NCI-H1930 (cell line): ENCODE measurements at regions not wholly inside any gene's neighbourhood (a gene's known extent, or its start where the extent isn't known, plus 50 kb on each side); places are given as distances from the start of the nearest gene placed in this dataset.

Experiments used
- DNase-seq, 2 experiments: peaks; one replicate each; lab custom pipeline; 2025; lab: John Stamatoyannopoulos, UW

DNA sequence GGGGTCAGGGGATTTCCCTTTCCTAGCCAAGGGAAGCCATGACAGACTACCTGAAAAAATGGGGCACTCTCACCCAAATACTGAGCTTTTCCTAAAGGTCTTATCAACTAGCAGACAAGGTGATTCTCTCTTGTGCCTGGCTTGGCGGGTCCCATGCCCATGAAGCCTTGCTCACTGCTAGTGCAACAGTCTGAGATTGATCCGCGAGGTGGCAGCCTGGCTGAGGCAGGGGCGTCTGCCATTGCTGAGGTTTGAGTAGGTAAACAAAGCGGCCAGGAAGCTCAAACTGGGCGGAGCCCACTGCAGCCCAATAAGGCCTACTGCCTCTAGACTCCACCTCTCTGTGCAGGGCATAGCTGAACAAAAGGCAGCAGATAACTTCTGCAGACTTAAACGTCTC, 152.6 kb upstream of the PMFBP1 start:
- no peak for DNase-seq

DNA sequence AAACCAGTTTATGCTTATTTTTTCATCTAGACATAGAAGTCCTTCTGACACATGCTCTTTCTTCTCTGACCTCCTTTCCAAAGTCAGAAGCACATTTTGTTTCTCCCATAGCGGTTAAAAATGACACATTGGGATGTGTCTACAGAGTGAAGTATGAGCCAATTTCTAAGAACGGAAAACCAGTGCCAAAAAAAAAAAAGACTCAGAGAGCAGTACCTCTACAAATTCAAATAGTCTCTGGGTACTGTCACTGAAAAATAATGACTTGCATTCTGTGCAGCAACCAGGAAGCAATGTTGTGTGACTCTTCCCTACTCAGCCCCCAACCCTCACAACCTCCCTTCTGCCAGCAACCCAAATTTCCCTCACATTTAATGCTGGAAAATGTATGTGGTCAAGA, 145.5 kb upstream of the PMFBP1 start:
- no peak for DNase-seq

DNA sequence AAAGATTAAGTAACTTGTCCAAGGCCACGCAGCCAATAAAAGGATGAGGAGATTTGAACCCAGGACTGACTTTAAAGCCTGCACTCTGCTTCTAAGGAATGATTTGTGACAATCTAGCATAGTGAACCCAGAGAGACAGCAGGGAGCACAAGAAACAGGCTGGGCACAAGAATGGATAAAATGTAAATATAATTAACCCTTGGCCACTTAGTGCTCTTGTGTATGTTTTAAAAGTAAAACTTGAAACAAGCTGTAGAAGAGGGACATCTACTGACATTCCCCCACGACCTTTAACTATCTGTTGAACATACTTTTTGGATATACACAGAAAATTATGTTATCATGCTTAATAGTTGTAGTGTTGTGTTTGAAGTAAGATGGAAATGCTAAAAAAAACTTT, 141.9 kb upstream of the PMFBP1 start:
- no peak for DNase-seq

DNA sequence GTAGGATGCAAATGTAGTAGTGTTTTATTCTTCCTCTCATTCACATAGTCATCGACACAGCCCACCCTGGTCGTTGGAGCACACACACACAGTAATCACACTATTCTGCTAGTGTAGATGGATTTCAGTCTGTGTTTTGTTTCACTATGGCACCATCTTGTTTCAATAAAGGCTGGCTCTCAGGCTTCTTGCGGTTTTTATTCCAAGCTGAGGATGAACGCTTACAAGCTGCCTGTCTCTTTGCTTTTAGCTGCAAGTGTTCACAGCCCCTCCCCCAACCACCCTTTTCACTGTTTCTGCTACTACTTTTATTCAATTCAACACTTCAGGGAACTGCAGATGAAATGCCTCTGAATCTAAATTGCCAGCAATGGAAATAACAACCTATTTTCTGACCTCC, 140.9 kb upstream of the PMFBP1 start:
- DNase-seq, result no peak

DNA sequence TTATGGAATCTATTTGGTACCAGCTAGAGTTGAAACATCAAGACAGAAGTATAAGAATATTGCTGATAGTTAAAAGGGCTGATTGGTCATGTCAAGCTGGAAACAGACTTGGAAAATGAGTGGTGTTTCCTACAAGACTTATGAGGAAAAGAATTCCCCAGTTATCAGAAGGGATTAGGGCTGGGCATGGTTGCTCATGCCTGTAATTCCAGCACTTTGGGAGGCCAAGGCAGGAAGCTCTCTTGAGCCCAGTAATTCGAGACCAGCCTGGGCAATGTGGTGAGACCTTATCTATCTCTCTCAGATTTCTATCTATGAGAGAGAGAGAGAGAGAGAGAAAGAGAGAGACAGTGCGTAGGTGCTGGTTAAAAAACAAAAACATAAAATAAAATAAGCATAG, 139.5 kb upstream of the PMFBP1 start:
- no peak for DNase-seq

DNA sequence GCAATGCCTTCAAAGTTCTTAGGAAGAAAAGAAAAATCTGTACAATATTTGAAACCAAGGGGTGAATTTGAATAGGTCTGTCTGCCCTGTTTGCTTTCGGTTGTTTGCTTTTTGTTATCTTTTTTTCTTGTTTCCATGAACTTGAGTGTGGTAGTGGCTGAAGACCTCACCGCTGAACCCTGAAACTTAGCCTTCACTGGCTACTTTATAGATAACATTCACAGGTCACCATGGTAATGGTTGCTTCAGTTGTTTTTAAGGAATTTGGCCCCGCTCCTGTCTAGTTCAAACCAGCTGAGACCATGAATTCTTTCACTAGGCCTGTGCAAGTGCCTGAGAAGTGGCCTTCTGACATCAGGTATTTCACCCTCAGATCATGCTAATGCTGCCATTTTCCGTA, 137.0 kb upstream of the PMFBP1 start:
- DNase-seq, result no peak

DNA sequence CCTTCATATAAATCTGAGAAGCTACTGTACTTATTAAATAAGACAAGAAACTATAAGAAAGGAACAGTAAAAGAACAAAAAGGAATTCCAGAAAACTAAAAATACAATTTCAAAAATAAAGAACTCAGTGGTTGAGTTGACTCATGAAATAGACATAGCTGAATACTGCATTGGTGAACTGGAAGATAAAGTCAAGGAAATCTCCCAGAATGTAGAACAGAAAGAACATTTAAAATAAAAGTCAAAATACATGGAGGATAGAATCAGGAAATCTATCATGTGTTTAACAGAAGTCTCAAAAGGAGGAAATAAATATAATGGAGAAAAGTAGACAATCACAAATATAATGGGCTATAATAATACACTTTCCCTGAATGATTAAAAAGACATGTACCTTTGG, 136.4 kb upstream of the PMFBP1 start:
- DNase-seq, result no peak

DNA sequence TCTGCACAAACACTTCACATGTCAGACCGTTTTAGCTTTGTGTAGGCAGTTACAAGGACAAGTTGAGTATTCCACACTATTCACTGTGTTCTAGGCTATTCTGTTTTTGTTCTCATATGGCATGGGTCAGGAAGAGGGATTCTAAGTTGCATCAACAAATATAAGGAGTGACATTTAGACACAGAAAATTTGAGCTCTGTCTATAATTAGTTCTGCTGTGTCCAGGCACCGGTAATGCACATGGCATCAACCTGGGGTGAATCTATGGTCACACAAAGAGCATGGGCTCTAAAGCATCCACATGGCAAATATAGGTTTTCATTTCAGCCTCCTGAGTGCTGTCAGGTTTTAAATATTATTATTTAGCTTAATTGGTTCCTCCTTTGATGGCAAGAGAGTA, 130.4 kb upstream of the PMFBP1 start:
- no peak for DNase-seq

DNA sequence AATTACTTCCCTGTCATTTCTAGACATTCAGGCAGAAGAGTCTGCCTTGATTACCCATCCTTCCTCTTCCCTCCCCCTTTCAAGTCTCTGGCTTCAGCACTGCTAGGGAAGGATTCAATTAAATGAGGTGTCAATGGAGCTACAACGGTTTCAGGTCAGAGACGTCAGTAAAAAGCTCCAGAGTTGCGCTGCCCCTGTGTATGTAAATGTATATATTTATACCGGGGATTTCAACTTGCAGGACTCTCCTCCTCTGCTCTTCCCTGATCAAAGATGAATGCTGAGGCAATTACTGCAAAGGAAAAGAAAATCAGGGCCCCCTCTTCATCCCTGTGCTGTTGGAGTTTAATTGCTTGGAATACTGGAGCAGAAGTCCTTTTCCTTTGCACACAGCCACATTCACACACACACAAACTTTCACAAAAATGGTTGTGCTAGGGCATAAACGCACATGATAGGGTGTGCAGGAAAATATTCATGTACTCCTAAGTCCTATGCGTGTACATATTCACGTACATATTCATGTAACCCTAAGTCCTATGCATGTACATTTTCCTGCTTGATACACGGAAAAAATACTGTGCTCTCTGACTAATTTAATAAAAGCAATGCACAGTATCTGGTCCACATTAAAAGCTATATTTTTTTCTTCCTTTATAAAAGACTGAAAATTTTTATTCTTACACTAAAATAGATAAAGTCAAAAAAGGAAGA, 129.7 kb upstream of the PMFBP1 start:
- DNase-seq, result no peak

DNA sequence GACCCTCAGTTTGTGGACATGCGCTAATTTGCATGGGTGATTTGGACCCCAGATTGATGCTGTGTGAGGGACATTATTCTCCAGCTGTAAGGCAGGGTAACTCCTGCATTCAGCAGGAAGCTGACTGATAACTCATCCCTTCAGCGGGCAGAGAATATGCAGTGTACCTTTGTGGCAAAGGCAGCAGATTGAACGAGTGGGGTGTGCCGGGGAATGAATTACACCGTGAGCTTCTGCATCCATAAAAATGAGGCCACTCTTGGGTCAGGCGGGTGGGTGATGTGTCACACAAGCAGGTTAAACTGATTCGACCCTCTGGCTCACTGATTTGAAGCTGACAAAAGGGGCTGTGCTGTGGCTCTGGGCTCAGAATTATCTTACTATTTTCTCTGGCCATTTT, 128.9 kb upstream of the PMFBP1 start:
- no peak for DNase-seq

DNA sequence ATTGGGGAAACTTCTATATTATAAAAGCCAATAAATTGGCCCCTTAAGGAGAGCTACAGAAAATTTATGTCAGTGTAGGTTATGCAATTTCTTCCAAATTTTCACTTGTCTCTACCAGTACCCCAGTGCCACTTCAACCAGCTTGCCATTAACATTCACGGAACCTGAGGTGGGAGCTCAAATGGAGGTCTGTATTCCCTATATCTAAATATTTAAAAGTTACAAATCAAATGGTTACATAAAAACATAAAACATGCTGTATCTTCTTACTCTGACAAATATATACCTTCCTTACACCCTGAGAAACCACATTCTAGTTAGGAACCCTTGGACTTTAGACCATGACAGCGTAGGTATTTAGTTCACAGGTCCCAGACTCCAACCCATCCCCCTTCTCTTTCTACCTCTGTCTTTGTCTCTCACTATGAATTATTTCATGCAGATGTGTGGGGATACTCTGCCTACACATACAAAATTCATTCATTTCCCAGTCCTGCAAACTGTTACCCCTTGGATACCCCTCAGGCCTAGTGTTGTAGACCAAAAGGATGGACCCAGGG, 127.8 kb upstream of the PMFBP1 start:
- no peak for DNase-seq

DNA sequence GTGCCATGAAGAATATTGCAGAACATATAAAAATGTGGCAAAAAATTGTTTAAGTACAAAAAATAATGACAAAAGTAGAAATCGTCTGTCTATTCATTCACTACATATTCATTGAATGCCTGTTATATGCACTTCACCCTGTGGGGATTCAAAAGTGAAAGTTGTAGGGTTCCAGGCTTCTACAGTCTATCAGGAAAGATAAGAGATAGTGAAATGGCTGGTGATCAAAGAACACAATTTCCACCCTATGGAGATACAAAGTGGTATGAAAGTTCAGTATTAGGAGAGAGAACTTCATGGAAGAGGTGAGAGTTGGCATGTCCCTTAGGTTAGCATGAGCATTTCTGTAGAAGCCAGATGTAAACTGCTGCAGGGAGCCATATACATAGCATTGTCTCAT, 127.0 kb upstream of the PMFBP1 start:
- no peak for DNase-seq

DNA sequence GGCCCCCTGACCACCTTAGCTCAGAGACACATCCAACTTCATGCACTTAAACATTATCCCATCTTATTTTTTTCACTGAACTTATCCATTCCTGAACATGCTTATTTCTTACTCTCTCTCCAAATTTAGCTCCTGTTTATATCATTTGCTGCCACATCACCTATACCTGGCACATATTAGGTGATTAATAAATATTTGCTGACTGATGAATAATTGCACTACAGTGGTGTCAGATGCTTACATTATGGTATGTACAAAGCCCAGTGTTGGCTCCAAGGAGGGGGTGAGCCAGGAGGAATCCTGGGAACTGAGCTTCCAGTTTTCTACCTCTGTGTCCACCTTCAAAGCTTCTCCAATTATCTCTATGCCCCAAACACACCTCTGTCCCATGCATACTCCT, 124.0 kb upstream of the PMFBP1 start:
- DNase-seq, result no peak

DNA sequence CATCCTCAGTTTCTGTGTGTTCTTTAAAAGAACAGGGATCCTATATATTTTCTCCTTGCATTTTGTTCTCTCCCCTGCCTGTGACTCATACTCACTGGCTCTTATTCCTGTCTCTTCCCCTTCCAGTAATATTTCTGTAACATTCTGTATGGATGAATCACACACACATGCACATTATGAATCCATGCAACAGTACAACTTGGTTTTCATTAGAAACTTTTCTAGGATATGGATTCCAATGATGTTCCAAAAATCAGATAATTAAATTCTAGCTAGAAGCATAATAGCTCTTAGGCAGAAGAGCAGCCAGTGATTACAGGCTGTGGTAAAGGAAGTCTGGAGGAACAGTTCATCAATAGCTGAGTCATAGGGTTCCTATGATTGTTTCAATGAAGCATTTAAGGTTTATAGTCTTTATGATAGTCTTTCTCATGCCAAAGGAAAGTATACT, 119.6 kb upstream of the PMFBP1 start:
- no peak for DNase-seq

DNA sequence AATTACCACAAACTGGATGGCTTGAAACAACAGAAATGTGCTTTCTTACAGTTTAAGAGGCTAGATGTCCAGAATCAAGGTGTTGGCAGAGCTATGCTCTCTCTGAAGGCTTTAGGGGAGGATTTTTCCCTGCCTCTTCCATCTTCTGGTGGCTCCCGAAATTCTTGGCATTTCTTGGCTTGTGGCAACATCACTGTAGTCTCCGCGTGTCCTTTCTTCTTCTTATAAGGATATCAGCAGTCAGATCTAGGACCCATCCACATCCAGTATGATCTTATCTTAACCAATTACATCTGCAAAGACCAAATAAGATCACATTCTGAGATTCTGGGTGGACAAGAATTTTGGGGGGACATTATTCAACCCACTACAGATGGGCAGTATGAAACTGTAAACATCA, 119.2 kb upstream of the PMFBP1 start:
- DNase-seq, result no peak

DNA sequence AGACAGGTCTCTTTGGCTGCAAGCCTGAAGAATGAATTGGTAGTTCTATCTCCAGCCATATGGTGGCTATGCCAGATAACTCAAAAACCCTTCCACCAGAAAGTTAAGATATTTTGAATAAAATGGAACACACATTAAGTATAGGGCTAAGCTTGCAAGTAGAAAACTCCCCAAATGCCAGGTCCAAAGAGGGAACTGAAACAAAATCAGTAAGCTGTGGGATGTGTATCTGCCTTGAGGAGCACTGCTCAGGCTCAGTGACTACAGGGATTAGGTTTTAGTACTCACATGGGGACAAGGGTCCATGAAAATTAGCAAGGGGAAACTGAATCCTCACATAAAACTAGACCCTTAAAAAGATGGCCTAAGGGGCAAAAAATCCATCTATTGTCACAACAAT, 115.7 kb upstream of the PMFBP1 start:
- DNase-seq, result no peak

DNA sequence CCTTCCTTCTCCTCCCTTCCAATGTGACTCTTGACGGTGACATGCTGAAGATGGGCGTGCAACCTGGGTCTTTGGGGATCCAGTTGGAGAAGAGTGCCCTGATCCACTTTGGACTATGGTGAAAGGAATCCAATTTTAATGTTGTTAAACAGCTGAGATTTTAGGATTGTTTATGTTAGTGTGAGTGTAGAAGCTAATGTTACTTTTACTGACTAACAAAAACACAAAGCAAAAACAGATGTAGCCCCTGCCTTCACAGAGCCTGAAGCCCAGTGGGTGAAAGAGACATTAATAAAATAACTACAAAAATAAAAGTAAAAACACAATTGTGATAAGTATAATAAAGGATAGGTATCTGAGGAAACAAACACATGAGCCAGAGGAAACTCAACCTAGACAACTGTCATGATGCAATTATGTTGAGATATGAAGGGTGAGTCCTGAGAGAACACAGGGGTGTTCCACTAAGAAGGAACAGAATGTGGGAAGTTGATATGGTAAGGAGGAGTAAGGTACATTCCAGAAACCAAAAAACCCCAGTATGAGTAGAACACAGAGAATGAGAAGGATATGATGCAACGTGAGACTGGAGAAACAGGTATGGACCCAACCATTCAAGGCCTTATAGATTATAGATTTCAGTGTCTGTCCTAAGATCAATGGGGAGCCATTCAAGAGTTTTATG, 115.1 kb upstream of the PMFBP1 start:
- DNase-seq, result no peak

DNA sequence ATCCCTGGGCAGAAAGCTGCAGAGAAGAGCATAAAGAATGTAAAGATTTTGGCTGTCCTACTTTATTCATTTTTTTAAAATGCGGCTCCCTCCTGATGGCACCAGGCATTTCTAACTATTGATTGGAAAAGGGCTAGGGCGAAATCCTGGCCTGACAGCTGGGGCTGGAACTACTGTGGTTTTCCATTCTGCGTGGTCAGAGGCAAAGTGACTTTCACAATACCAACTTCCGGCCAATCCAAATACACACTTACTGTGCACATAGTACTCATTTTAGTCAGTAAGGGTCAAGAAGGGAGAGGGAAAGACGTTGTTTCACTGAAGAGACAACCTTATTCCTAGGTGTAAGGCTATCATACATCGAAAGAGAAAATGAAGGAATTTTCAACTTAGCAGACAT, 113.8 kb upstream of the PMFBP1 start:
- DNase-seq, result no peak

DNA sequence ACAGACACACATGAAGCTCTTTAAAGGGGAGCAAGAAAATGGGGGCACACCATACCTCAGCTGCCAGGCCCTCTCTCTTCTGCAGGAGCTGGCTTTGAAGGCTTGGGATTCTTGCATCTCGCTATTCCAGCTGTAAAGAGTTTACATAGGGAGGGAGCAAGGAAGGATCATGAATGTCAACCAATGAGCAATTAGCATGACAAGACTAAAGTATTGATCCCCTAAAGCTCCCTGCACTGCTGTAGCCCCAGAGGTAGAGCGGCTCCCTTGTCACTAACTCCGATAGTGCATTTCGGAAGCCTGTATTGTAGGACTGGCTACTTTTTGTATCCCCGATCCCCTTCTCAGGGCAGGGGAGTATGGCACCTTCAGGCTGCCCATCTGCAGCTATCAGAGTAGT, 113.4 kb upstream of the PMFBP1 start:
- DNase-seq, result no peak

DNA sequence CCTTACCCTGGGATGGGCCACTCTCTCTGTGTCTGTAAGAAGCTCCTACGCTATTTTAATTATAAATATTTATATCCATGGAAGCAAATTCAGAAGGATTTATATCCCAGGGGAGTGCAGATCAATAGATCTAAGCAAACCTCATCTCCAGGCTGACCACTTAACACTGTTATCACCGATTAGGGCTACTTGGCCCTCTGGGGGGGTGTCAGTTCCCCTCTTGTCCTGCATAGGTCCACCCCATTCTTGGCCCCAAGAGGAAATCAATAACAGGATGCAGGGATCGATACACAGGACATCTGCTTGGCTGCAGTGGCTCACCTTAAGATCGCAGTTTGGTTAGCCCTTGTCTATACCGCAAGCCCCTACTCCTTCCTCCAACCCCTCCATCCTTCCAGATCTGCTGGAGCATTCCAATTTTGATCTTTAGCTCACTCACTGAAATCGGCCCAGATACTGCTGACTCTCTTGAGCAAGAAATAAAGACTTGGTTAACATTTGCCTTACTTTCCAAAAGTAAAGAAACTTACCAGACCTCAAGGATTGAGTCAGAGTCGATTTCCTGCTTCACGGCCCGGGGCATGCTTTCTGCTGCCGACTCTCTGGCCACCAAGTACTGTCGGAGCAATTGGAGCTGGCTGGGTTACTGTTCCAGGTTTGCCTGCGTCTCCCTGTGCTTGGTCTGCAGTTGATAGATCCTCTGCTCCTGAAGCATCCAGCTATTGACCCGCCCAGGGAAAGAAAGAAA, 112.3 kb upstream of the PMFBP1 start:
- no peak for DNase-seq

DNA sequence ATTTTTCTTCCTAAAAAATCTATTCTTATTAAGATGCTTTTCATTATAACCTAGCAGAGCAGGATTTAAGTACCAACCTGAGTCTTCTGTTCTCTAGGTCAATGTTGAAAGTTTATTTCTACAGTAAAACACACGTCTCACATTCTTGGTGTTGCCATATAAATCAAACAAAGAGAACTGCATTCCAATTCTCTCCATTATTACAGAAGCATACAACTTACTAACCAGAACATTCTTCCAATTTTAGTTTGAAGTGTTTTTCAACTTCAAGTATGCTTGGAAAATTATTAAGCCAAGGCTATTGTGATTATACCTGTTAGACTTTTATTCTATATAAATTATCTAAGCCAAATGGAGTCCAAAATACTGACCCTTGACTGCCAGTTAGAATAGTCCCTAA, 110.4 kb upstream of the PMFBP1 start:
- DNase-seq, result no peak

DNA sequence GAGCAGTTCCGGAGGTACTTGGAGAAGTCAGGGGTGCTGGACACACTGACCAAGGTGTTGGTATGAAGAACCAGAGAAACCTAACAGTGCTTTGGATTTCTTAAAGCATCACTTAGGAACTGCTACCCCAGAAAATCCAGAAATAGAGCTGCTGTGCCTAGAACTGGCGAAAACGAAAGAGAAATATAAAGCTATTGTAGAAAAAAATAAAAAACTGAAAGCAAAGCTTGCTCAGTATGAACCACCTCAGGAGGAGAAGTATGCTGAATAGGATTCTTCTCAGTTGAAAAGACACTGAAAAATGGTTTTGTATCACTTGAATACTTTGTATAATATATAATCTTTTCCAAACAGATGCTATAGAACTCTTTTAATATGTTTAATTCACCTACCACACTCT, 106.3 kb upstream of the PMFBP1 start:
- DNase-seq, result no peak

DNA sequence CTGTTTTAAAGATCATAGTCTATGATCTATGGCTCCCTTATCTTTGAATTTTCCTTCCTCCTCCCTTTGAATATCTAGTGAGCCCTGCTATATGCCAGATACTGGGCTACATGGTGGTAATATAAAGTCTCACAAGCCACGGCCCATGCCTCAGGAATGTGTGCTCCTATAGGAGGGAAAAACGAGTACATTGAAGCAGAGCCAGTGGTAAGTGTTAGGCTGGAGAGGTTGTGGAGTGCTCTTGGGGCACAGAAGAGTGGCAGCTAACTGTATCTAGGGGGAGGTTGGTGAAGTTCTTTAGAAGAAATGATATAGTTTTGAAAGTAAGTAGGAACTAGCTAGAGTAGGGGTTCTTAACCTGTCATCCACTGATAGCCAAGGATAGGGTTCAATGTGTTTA, 105.8 kb upstream of the PMFBP1 start:
- DNase-seq, result no peak
